RWPE2 (cell line): ENCODE measurements at regions not wholly inside any gene's neighbourhood (a gene's known extent, or its start where the extent isn't known, plus 50 kb on each side); places are given as distances from the start of the nearest gene placed in this dataset.

Experiments
- ATAC-seq: fragments of 200-7000 bp; cut with Tn5 transposase; 3 replicates; pipeline ENCODE4 v1.9.1; 2021; ENCODE audit warnings: low read depth
- DNase-seq: peaks from one replicate; pipeline ENCODE4 v3.0.0-alpha.2; 2020; ENCODE audit warnings: low spot score
- H3K27ac ChIP-seq: fragments of 450-650 bp; 2 replicates; pipeline ENCODE4 v1.5.1; 2017; ENCODE audit warnings: mild to moderate bottlenecking; ENCODE audit not compliant: poor library complexity, severe bottlenecking
- H3K27me3 ChIP-seq: fragments of 250-450 bp; sonication (Bioruptor Pico); 2 replicates; pipeline ENCODE4 v1.5.1; 2021; ENCODE audit warnings: mild to moderate bottlenecking, moderate library complexity; ENCODE audit not compliant: insufficient read depth, poor library complexity, severe bottlenecking
- H3K36me3 ChIP-seq: fragments of 250-450 bp; sonication (Bioruptor Pico); 2 replicates; pipeline ENCODE4 v1.5.1; 2020; ENCODE audit warnings: low read depth, mild to moderate bottlenecking, moderate library complexity
- H3K4me1 ChIP-seq: fragments of 250-450 bp; sonication (Bioruptor Pico); 2 replicates; pipeline ENCODE4 v1.5.1; 2021; ENCODE audit warnings: mild to moderate bottlenecking, moderate library complexity; ENCODE audit not compliant: insufficient read depth, poor library complexity, severe bottlenecking
- H3K4me3 ChIP-seq: fragments of 250-450 bp; sonication (Bioruptor Pico); 2 replicates; pipeline ENCODE4 v1.5.1; 2021; ENCODE audit warnings: mild to moderate bottlenecking, moderate library complexity; ENCODE audit not compliant: severe bottlenecking
- H3K9me3 ChIP-seq: fragments of 250-450 bp; sonication (Bioruptor Pico); 2 replicates; pipeline ENCODE4 v1.5.1; 2021; ENCODE audit warnings: mild to moderate bottlenecking, moderate library complexity; ENCODE audit not compliant: severe bottlenecking
- CTCF ChIP-seq: fragments of 450-650 bp; IDR thresholded peaks from one replicate; pipeline ENCODE4 v1.5.1; 2017; ENCODE audit warnings: mild to moderate bottlenecking, moderate library complexity; ENCODE audit not compliant: poor library complexity, severe bottlenecking

- DNase-seq: no peak
- H3K36me3 ChIP-seq: no peaks in the 10 kb centered on the region
- H3K4me1 ChIP-seq: no peaks in the 10 kb centered on the region
- H3K9me3 ChIP-seq: no peaks in the 10 kb centered on the region
- no peak for TF ChIP-seq CTCF
- no peaks in the 10 kb centered on the region for H3K27me3 ChIP-seq
- H3K4me3 ChIP-seq: no peak overlapping the region
- no peak overlapping the region for H3K27ac ChIP-seq
- no peak for ATAC-seq
Observed at GRCh38 chr7:113550966-113551365, 367.8 kb downstream of the PPP1R3A start.

- Histone ChIP-seq H3K36me3 (no peaks in the 10 kb centered on the region), H3K4me3 (no peak overlapping the region), H3K27me3 (no peaks in the 10 kb centered on the region), H3K4me1 (no peaks in the 10 kb centered on the region), H3K9me3 (no peaks in the 10 kb centered on the region), H3K27ac (no peak overlapping the region)
- ATAC-seq: no peak
- no peak for TF ChIP-seq CTCF
- no peak for DNase-seq
Observed at GRCh38 chr7:113548561-113548960, 370.2 kb downstream of the PPP1R3A start.

- Histone ChIP-seq H3K4me3 (no peak overlapping the region), H3K27ac (no peak overlapping the region), H3K4me1 (no peaks in the 10 kb centered on the region), H3K9me3 (no peaks in the 10 kb centered on the region), H3K36me3 (no peaks in the 10 kb centered on the region), H3K27me3 (no peaks in the 10 kb centered on the region)
- no peak for ATAC-seq
- no peak for TF ChIP-seq CTCF
- DNase-seq: no peak
Observed at GRCh38 chr7:113548137-113548536, 370.7 kb downstream of the PPP1R3A start.

GRCh38 chr7:113521468-113521867 is 397.3 kb downstream of the PPP1R3A start:
- no peaks in the 10 kb centered on the region for H3K27me3 ChIP-seq
- H3K36me3 ChIP-seq: no peaks in the 10 kb centered on the region
- H3K9me3 ChIP-seq: no peaks in the 10 kb centered on the region
- H3K4me1 ChIP-seq: no peaks in the 10 kb centered on the region
- DNase-seq (no peak), ATAC-seq (0 out of 3 replicates have a peak, but pooled peaks have one; percentile 49)
- no peak for TF ChIP-seq CTCF
- H3K27ac ChIP-seq: no peak overlapping the region
- H3K4me3 ChIP-seq: no peak overlapping the region

- DNase-seq (no peak), ATAC-seq (no peak)
- Histone ChIP-seq H3K4me3 (no peak overlapping the region), H3K27me3 (no peaks in the 10 kb centered on the region), H3K4me1 (no peaks in the 10 kb centered on the region), H3K27ac (no peak overlapping the region), H3K36me3 (no peaks in the 10 kb centered on the region), H3K9me3 (no peaks in the 10 kb centered on the region)
- TF ChIP-seq CTCF: no peak
Observed at GRCh38 chr7:113519472-113519871, 399.3 kb downstream of the PPP1R3A start.
